ENCODE measurements at regions not wholly inside any gene's neighbourhood (a gene's known extent, or its start where the extent isn't known, plus 50 kb on each side); places are given as distances from the start of the nearest gene placed in this dataset.

GRCh38 chr11:25900814-25901213 lies 431.1 kb upstream of the ANO3 start:
- TF ChIP-seq NFE2L1 (CRISPR knock-in tag; IDR thresholded peaks at IDR 0.05) (no peak), ZNF232 (CRISPR knock-in tag; IDR thresholded peaks at IDR 0.05) (no peak), CTCF (IDR thresholded peaks at IDR 0.05) (no peak), ESRRA (CRISPR knock-in tag; IDR thresholded peaks at IDR 0.05; ENCODE audit: borderline replicate concordance) (no peak), TP53 (CRISPR knock-in tag; IDR thresholded peaks at IDR 0.05) (no peak), JUN (CRISPR knock-in tag; IDR thresholded peaks at IDR 0.05) (no peak)
